GM19467 (cell line): ENCODE measurements at regions not wholly inside any gene's neighbourhood (a gene's known extent, or its start where the extent isn't known, plus 50 kb on each side); places are given as distances from the start of the nearest gene placed in this dataset.

Experiments
- ATAC-seq: cut with Tn5 transposase; IDR thresholded peaks from one replicate; pipeline ENCODE4 v1.9.1; 2021; ENCODE audit warnings: mild to moderate bottlenecking, moderate library complexity; ENCODE audit not compliant: unreplicated experiment

DNA sequence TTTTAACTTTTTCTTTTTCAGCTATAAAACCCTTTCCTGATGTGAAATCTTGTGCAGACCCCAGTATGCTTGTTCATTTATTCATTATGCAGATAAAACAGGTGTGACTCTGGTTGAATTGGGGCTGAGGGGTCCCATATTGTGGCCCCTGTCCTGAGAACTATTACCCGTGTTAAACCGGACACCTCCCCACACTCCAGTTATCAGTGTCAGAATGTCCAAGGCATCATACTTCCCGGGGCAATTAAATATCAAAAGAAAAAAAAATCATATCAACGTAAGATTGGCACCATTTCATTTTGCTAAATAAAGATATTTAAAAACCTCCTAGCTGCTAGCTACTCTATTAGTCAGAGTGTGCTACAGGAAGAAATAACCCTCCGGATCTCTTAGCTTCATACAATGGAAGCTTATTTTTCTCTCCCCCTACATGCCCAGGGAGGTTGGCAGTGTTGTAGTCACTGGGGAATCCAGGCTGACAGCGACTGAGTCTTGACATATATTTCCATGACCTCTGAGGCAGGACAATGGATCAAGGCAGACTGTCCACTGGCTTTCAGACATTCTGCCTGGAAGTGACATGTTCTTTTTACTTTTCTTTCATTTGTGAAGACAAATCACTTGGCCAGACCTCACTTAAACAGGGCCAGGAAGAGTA lies 170.0 kb downstream of the SEC61B start:
- no peak for ATAC-seq

DNA sequence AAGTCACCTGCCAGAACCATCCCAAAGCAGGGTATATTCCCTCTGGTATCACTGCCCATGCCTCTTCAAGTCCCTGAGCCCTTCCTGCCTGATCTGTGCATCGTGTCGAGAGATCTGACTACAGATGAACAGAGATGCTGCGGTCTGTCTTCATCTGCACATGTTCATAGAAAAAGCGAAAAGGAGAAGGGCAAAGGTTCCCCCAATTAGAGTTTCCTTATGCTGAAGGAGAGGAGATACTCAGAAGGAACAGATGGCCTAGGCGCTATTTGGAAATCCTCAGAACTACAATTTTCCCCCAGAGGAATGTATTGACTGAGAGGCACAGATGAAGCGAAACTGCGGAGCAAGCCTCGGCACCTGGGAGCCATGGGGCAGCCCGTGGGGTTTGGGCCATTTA lies 170.9 kb downstream of the SEC61B start:
- no peak for ATAC-seq

DNA sequence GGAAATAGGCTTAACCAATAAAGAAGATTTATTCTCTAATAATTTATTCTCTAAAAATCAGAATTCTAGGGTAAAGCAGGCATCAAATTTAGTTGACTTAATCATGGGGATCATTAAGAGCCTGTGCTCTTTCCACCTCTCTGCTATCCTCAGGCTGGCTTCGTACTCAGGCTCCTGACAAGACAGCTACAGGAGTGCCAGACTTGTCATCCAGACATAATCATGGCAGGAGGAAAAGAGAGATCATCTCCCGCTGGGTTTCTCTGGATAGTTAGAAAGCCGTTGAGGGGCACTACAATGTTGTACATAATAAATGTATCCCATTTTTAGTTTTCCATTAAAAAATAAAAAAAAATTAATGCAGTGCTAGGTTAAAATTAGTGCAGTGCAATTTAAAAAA lies 171.9 kb downstream of the SEC61B start:
- ATAC-seq = no peak

DNA sequence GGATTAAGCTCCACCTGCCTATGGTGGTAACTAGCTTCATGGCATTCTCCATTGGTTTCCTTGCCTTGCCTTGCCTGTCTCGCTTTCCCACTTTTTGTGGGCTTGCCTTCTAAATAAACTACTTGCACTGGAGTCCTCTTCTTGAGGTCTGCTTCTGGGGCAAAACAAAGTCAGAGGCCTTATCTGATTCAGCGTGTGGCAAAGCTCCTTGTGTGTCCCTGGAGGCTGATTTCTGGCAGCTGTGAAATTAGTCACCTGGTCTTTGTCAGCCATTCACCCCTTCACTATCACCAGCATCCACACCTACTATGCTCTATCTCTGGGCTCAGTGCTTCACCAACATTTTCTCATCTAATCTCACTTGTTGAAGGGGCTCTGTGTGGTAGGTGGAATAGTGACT lies 176.2 kb downstream of the SEC61B start:
- ATAC-seq = no peak

DNA sequence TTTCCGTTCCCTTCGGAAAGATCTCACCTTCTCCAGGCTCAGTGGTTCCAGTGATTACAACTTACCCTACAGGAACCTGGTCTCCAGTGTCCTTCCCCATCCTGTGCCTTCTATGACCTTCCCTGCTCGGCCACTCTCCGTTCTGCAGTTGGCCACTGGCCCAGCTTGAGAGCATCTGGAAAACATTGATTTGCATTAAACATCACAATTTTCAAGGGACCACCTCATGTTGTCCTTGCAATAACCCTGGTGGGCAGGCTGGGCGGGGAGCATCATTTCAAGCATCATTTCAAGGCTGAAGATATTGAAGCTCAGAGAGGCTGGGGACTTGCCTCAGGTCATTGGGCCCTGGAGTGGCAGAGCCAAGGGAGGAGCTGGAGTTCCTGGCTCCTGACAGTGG lies 177.4 kb downstream of the SEC61B start:
- no peak for ATAC-seq

DNA sequence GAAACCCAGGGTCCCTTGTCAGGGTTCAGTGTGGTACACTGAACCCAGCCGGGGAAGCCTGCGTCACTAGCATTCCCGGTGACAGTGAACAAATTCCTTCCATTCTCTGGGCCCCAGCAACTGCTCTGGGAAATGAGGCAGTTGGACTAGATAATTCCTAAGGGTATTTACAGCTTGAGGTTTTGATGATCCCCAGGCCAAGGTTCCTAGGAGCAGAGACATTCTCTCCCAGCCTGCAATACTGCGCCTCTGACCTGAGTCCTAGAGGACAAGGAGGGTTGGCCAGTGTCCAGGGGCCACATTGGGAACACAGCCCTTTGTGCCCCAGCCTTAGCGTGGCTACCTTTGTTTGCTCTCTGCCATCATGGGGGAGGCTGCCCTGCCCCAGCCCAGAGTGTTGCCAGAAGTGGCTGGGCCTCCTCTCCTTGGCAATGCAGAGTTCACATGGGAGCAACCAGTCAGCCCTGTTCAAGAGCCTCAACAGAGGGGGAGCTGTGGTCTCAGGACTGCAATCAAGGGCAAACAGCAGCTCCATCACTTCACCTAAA lies 178.2 kb downstream of the SEC61B start:
- ATAC-seq = no peak

DNA sequence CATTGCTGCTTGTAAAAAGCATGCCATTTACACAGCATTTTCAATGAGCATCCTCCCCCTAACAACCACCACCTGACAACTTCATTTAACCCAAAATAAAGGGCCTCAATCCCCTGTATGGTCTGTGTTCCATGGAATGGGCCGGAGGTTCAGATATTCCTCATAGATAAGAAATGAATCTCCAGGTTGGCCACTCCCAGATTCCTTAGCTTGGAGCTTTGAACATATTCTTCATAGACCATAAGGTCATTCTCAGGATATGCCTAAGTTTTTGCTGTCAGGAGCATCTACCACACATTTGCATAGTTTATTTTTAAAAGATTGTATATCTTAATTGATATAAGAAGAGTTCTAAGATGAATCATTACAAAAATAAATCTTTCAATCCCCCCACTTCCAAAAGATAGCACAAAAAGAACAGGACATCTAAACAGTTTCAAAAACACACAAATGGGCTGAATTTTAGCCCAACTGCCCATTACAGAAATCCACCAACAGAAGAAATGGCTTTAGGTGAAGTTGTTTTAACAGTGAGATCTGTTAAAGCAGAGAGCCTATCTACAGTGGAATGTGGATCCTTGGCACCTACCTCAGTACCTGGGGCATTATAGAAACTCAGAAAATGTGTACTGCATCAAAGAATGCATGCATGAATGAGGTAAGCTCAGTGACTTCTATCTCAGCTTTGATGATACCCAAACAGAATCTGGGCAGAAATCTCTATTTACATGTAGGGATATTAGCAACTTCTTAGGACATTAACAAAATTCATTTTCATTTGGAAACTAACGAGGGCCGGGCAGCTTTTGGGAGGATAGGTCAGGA lies 179.8 kb downstream of the SEC61B start:
- no peak for ATAC-seq

DNA sequence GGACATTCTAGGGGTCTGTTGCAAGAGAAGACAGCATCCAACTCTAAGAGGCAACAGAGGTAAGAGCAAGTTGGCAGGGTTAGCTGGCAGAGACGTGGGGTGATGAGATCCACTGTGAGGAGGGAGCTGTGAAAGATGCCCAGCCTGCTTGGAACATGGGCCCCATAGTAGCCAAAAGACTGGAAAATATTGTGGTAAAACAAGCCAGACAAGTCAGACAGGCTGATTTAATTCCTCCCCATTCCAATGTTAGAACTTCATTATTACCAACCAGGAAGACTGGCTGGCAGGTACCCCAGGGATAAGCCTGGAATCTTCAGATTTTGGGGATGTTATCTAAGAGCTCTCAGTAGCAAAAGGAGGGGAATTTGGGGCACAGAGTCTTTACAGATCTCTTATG lies 181.3 kb downstream of the SEC61B start:
- no peak for ATAC-seq

DNA sequence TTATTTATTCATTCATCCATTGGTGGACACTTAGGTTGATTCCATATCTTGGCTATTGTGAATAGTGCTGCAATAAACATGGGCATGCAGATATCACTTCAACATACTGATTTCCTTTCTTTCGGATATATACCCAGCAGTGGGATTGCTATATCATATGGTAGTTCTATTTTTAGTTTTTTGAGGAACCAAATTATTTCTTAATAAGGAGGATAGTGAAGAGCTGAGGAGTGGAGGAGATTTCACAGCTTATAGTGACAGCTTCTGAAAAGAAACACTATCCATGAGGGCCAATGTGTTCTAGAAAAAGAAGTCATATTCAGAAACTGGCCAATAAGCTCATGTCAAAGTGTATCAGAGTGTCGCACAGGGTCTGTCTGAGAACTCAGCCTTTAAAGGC lies 183.3 kb downstream of the SEC61B start:
- no peak for ATAC-seq

DNA sequence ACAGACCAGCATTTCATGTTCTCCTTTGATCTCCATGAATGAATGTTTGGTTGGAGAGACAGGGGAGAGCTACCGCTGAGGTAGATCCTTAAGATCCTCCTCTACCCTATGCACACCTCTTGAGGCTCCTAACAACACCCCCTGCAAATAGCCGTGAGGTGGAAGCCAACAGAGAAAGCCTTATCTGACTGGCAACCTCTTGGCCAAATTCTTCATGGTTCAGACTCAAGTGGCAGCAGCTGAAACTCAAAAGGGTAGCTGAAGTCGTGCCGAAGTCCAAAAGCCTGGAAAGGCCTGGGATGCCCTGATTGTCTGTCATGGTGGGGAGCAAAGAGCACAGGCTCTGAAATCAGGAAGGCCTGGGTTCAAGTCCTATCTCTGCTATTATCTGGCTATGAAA lies 184.9 kb downstream of the SEC61B start:
- no peak for ATAC-seq

DNA sequence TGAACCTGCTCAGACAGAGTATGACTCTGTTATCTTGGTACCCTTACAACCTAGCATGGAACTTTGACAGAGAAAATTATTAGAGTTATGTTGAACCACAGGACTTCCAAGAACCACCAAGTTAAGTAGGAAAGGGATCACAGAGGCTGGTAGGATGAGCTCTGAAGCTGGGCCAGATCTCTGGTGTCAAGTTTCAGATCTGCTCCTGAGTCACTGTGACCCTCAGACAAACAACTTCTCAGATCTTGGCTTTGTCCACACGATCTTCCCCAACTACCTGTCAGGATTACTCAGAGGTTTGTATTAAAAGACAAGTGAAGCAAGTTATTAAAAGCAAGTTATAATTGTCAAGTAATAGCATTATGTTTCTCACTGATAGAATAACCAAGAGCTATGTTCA lies 189.0 kb downstream of the SEC61B start:
- ATAC-seq = no peak

DNA sequence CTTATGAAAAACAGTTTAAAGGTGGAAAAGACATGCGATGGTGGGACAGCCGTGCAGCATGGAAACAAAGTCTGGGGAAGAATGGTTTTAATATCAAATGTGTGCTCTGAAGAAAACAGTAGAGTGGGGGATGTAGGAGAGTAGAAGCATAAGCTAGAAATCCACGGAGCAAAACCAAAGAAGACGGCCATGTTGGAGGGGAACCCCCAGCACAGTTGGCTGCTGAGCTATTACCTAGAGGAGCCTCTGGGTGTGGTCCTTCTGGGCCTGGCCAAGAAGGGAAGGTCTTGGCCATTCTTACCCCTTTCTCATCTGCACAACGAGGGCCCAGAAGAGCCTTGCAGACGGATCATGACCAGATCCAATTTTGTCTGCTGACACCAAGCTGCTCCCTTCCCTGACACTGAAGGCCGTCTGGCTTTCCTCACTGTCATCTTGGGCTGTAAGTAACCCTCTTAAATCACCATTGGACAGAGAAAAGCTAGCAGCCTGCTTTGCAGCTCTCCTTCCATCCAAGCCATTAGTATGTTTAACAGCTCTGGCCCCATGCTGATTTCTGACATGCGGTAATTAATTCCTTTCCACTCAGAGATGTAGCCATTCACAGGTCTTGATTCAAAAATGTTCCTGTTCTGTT lies 189.5 kb downstream of the SEC61B start:
- ATAC-seq = no peak

DNA sequence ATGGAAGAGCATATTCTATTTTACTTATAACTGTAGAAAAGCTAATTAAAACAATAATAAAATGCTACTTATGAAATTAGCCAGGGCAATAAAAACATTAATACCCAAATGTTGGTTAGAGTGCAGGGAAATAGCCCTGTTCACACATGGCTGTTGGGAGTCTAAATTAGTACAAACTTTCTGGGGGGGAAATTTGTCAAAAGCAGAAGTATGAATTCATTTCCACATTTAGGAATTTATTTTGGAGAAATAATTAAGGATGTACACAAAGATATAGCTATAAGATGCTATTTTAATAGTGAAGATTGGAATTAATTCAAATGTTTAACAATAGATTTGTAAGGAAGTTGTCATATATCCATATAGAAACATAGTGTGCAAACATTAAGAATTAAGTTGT lies 190.5 kb downstream of the SEC61B start:
- ATAC-seq = no peak

DNA sequence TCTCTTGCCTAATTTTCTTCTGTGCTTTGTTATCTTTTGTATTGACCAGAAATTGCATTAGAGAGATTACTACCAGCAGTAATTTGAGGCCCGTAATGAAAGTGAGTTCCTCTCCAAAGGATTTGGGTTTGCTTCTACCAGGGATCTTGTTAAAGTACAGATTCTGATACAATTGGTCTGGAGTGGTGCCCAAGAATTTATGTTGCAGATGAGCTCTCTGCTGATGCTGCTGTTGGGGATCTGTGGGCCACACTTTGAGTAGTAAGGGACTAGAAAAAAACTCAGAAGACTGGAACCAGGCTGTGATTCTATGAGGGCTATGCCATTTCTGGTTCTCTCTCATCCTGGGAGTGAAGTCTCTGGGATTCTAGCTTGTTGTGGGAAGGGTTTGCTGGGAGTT lies 192.2 kb downstream of the SEC61B start:
- no peak for ATAC-seq

DNA sequence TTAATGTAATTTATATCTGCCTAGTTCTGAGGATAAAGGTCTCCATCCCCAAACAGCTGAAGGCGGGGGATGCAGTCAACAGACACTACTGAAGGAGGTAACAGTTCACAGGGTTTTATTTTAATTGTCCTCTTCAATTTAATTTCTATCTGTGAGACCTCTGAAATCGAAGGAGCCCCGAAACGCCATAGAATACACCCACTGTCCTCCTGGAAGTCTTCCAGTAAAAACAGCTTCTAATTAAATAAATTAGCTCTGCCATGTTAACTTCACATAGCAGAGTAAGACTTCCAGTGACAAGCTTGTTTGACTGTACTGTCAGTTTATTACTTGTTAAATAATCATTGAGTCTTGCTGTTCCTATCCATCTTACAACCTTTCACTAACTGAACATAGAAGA lies 193.5 kb downstream of the SEC61B start:
- peak; percentile 15 for ATAC-seq

DNA sequence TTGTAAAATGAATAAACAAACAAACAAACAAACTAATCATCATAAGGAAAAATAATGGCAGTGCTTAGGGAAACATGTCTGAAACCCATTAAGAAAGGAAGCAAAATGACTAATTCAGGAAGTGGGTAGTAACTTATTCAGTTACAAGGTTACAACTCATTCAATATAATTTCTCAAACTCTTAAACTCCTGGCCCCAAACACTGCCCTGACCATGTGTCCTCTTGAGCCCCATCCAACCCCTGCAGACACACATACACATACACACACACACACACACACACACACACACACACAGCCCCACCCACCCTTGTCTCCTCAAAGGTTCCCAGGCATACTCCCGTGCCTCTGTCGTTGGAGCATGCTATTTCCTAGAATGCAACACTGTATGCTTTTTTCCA lies 193.9 kb downstream of the SEC61B start:
- peak; percentile 67 for ATAC-seq

DNA sequence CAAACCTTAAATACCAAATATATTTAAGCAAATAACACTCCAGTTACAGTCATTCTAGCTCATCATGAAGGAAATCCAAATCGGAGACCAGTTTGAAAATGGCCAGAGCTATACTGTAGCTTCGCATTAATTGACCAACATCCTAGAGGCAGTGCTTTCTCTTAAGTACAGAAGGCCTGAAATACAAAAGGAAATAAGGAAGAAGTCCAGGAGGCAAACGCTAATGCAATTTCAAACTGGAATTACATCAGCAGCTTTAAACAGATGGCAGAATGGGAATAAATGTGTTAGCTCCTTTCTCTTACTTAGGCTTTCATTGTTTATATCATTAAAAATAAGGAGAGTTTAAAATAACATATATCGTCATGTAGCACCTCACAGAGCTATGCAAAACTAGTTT lies 197.0 kb downstream of the SEC61B start:
- no peak for ATAC-seq

DNA sequence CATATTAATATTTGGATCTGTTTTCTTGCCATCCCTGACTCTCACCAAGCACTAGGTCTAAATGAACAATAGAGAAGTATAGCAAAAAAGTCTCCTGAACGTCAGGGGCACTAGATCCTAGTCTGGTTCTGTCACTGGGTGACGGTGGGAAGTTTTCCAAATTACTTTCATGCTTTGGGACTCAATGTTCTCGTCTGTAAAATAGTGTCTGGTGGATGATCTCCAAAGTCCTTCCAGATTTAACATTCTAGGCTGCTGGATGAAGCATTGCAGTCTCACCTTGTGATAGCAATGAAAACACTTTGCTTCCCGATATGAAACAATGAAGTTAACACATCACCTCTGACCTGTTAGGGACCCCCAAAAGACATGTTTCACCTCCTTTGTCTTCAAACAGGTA lies 199.3 kb downstream of the SEC61B start:
- no peak for ATAC-seq

DNA sequence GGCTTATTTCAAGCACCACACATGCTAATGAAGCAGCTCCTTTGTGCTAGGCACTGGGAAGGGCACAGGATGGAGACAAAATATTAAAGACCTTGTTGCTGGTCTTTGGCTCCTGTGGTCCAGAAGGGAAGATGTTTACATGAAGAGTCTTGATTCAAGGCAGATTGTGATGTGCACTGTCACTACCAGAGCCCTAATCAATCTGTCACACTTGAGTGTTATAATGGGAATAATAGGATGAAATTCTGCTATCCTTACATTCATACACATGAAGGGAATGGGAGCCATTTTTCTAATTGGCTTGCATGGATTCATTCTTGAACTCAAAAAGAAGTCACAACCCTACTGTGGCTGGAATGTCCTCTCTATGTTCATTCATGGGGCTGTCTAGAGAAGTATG lies 203.0 kb downstream of the SEC61B start:
- ATAC-seq = no peak

DNA sequence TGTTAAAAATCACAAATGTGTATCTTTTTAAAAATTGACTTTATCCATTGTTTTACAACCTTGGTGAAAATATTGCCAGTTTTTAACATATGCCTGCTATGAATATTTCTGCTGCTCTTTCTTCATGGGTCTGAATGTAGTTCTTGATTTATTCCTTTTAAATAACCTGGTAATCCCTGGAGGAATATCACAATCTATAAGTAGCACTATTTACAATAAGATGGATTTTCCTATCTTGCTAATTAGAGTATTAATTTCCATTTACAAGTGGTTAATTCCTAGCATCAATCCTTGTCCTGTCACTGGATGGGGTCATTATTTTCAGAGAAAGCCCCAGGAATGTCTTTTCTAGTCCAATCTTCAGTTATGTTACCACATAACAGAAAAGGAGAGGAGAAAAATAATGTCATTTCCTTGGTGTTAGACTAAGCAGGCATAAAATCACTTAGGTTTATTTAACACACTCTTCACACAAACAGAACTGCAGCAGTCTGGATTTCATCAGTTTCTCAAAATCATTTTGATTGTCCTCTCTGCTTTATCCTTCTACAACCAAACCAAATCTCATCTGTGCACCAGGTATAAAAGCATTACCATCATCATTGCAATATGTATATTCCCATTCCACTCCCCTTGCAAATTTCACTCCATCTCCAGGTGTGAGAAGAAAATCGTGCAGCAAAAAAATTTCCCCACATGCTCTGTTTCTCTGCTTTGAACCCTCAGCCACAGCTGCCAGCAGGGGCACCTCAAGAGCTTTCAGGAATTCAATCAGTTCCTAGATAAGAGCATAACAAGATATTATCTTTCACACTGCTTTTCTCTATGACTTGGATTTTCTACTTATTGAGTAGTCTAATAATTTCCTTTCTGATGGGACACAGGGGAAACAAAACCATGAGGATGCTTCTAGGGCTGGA lies 204.1 kb downstream of the SEC61B start:
- no peak for ATAC-seq

DNA sequence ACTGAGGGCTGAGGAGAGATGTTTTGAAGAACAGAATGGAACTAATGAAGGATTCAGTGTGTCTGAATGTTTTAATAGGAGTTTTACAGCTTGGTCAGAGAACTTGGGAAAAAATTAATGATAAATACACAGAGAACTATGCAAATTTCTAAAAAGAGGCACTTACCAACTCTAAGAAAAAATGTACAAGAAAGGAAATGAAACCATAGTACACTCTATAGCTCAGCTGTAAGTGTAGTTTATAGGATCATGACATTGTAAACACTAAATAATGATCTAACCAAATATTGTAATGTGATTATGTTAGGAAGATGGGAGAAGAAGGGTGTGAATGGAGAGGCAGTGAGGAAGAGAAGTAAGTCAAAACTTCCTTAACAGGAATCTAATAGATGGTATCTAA lies 205.2 kb downstream of the SEC61B start:
- ATAC-seq = no peak
